ENCODE measurements at regions not wholly inside any gene's neighbourhood (a gene's known extent, or its start where the extent isn't known, plus 50 kb on each side); places are given as distances from the start of the nearest gene placed in this dataset.

- no peaks in the 10 kb centered on the region for H3K36me3 ChIP-seq (ENCODE audit: control insufficient read depth in 1 of 2, insufficient read depth in 2 of 2, low read length in 2 of 2)
- H3K27me3 ChIP-seq (ENCODE audit: low read depth, low read length) = no peaks in the 10 kb centered on the region
- no peaks in the 10 kb centered on the region for H3K4me1 ChIP-seq (ENCODE audit: control insufficient read depth in 1 of 2, insufficient read depth in 2 of 2, low read length in 2 of 2)
- H3K4me3 ChIP-seq (ENCODE audit: low read depth in 1 of 2, low read length in 2 of 2) = no peak overlapping the region
- H3K27ac ChIP-seq (ENCODE audit: low read length) = no peak overlapping the region
- no peaks in the 10 kb centered on the region for H3K9me3 ChIP-seq (ENCODE audit: control insufficient read depth in 1 of 2, low read length in 2 of 2)
These were observed 90.6 kb downstream of the TNFSF13B start for GRCh38 chr13:108360139-108360538.

- H3K36me3 ChIP-seq (ENCODE audit: control insufficient read depth in 1 of 2, insufficient read depth in 2 of 2, low read length in 2 of 2) = no peaks in the 10 kb centered on the region
- no peaks in the 10 kb centered on the region for H3K9me3 ChIP-seq (ENCODE audit: control insufficient read depth in 1 of 2, low read length in 2 of 2)
- H3K27me3 ChIP-seq (ENCODE audit: low read depth, low read length) = no peaks in the 10 kb centered on the region
- H3K27ac ChIP-seq (ENCODE audit: low read length) = no peak overlapping the region
- H3K4me1 ChIP-seq (ENCODE audit: control insufficient read depth in 1 of 2, insufficient read depth in 2 of 2, low read length in 2 of 2) = no peaks in the 10 kb centered on the region
- no peak overlapping the region for H3K4me3 ChIP-seq (ENCODE audit: low read depth in 1 of 2, low read length in 2 of 2)
These were observed 92.3 kb downstream of the TNFSF13B start for GRCh38 chr13:108361769-108362168.

- Histone ChIP-seq H3K36me3 (ENCODE audit: control insufficient read depth in 1 of 2, insufficient read depth in 2 of 2, low read length in 2 of 2) (no peaks in the 10 kb centered on the region), H3K4me1 (ENCODE audit: control insufficient read depth in 1 of 2, insufficient read depth in 2 of 2, low read length in 2 of 2) (no peaks in the 10 kb centered on the region), H3K27ac (ENCODE audit: low read length) (no peak overlapping the region), H3K27me3 (ENCODE audit: low read depth, low read length) (no peaks in the 10 kb centered on the region), H3K4me3 (ENCODE audit: low read depth in 1 of 2, low read length in 2 of 2) (no peak overlapping the region), H3K9me3 (ENCODE audit: control insufficient read depth in 1 of 2, low read length in 2 of 2) (no peaks in the 10 kb centered on the region)
These were observed 94.1 kb downstream of the TNFSF13B start for GRCh38 chr13:108363666-108364065.

- H3K4me1 ChIP-seq (ENCODE audit: control insufficient read depth in 1 of 2, insufficient read depth in 2 of 2, low read length in 2 of 2) = no peaks in the 10 kb centered on the region
- no peaks in the 10 kb centered on the region for H3K36me3 ChIP-seq (ENCODE audit: control insufficient read depth in 1 of 2, insufficient read depth in 2 of 2, low read length in 2 of 2)
- H3K4me3 ChIP-seq (ENCODE audit: low read depth in 1 of 2, low read length in 2 of 2) = no peak overlapping the region
- no peaks in the 10 kb centered on the region for H3K9me3 ChIP-seq (ENCODE audit: control insufficient read depth in 1 of 2, low read length in 2 of 2)
- H3K27ac ChIP-seq (ENCODE audit: low read length) = no peak overlapping the region
- no peaks in the 10 kb centered on the region for H3K27me3 ChIP-seq (ENCODE audit: low read depth, low read length)
These were observed 95.7 kb downstream of the TNFSF13B start for GRCh38 chr13:108365255-108365654.

DNA sequence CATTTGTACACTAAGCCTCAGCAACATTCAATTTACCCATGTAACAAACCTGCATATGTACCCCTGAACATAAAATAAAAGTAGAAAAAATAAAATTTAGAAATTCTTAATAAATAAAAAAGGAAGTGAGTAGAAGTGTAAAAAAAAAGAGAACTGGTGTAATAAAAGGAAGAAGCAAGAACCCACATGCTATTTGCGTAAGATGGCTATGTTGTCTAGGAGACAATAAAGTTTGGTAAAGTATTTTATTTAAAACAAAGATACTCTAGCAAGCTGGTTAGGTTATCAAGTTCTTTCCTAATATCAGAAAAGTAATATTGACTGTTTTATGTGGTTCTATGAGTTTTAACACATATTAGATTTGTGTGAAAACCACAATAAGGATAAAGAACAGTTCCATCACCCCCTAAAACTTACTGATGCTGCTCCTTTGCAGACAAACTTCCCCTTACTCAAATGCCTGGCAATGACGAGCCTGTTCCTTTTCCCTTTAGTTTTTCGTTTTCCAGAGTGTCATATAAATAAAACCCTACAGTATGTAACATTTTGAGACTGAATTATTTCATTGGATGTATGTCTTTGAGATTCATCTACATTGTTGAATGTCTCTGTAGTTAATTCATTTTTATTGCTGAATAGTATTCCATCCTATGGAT is 98.9 kb downstream of the TNFSF13B start:
- H3K36me3 ChIP-seq (ENCODE audit: control insufficient read depth in 1 of 2, insufficient read depth in 2 of 2, low read length in 2 of 2) = no peaks in the 10 kb centered on the region
- no peak overlapping the region for H3K4me3 ChIP-seq (ENCODE audit: low read depth in 1 of 2, low read length in 2 of 2)
- H3K27me3 ChIP-seq (ENCODE audit: low read depth, low read length) = no peaks in the 10 kb centered on the region
- no peaks in the 10 kb centered on the region for H3K4me1 ChIP-seq (ENCODE audit: control insufficient read depth in 1 of 2, insufficient read depth in 2 of 2, low read length in 2 of 2)
- H3K9me3 ChIP-seq (ENCODE audit: control insufficient read depth in 1 of 2, low read length in 2 of 2) = no peaks in the 10 kb centered on the region
- H3K27ac ChIP-seq (ENCODE audit: low read length) = no peak overlapping the region

- Histone ChIP-seq H3K4me3 (ENCODE audit: low read depth in 1 of 2, low read length in 2 of 2) (no peak overlapping the region), H3K4me1 (ENCODE audit: control insufficient read depth in 1 of 2, insufficient read depth in 2 of 2, low read length in 2 of 2) (no peaks in the 10 kb centered on the region), H3K27me3 (ENCODE audit: low read depth, low read length) (no peaks in the 10 kb centered on the region), H3K27ac (ENCODE audit: low read length) (no peak overlapping the region), H3K36me3 (ENCODE audit: control insufficient read depth in 1 of 2, insufficient read depth in 2 of 2, low read length in 2 of 2) (no peaks in the 10 kb centered on the region), H3K9me3 (ENCODE audit: control insufficient read depth in 1 of 2, low read length in 2 of 2) (no peaks in the 10 kb centered on the region)
These were observed 99.9 kb downstream of the TNFSF13B start for GRCh38 chr13:108369412-108369811.

- Histone ChIP-seq H3K27ac (ENCODE audit: low read length) (no peak overlapping the region), H3K27me3 (ENCODE audit: low read depth, low read length) (no peaks in the 10 kb centered on the region), H3K9me3 (ENCODE audit: control insufficient read depth in 1 of 2, low read length in 2 of 2) (no peaks in the 10 kb centered on the region), H3K4me3 (ENCODE audit: low read depth in 1 of 2, low read length in 2 of 2) (no peak overlapping the region), H3K36me3 (ENCODE audit: control insufficient read depth in 1 of 2, insufficient read depth in 2 of 2, low read length in 2 of 2) (no peaks in the 10 kb centered on the region), H3K4me1 (ENCODE audit: control insufficient read depth in 1 of 2, insufficient read depth in 2 of 2, low read length in 2 of 2) (no peaks in the 10 kb centered on the region)
These were observed 105.5 kb downstream of the TNFSF13B start for GRCh38 chr13:108375034-108375433.

DNA sequence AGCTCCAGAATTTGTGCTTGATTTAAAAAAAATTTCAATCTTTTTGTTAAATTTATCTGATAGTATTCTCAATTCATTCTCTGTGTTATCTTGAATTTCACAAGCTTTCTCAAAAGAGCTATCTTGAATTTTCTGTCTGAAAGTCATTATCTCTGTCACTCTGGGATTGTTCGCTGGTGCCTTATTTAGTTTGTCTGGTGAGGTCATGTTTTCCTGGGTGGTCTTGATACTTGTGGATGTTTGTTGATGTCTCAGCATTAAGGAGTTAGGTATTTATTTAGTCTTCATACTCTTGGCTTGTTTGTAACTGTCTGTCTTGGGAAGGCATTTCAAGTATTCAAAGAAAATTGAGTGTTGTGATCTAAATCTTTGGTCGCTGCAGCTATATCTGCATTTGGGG is 106.3 kb downstream of the TNFSF13B start:
- H3K27me3 ChIP-seq (ENCODE audit: low read depth, low read length) = no peaks in the 10 kb centered on the region
- no peaks in the 10 kb centered on the region for H3K4me1 ChIP-seq (ENCODE audit: control insufficient read depth in 1 of 2, insufficient read depth in 2 of 2, low read length in 2 of 2)
- no peak overlapping the region for H3K4me3 ChIP-seq (ENCODE audit: low read depth in 1 of 2, low read length in 2 of 2)
- H3K27ac ChIP-seq (ENCODE audit: low read length) = no peak overlapping the region
- H3K36me3 ChIP-seq (ENCODE audit: control insufficient read depth in 1 of 2, insufficient read depth in 2 of 2, low read length in 2 of 2) = no peaks in the 10 kb centered on the region
- no peaks in the 10 kb centered on the region for H3K9me3 ChIP-seq (ENCODE audit: control insufficient read depth in 1 of 2, low read length in 2 of 2)

- Histone ChIP-seq H3K27ac (ENCODE audit: low read length) (no peak overlapping the region), H3K27me3 (ENCODE audit: low read depth, low read length) (no peaks in the 10 kb centered on the region), H3K9me3 (ENCODE audit: control insufficient read depth in 1 of 2, low read length in 2 of 2) (no peaks in the 10 kb centered on the region), H3K36me3 (ENCODE audit: control insufficient read depth in 1 of 2, insufficient read depth in 2 of 2, low read length in 2 of 2) (no peaks in the 10 kb centered on the region), H3K4me3 (ENCODE audit: low read depth in 1 of 2, low read length in 2 of 2) (no peak overlapping the region), H3K4me1 (ENCODE audit: control insufficient read depth in 1 of 2, insufficient read depth in 2 of 2, low read length in 2 of 2) (no peaks in the 10 kb centered on the region)
These were observed 106.8 kb downstream of the TNFSF13B start for GRCh38 chr13:108376308-108376707.

DNA sequence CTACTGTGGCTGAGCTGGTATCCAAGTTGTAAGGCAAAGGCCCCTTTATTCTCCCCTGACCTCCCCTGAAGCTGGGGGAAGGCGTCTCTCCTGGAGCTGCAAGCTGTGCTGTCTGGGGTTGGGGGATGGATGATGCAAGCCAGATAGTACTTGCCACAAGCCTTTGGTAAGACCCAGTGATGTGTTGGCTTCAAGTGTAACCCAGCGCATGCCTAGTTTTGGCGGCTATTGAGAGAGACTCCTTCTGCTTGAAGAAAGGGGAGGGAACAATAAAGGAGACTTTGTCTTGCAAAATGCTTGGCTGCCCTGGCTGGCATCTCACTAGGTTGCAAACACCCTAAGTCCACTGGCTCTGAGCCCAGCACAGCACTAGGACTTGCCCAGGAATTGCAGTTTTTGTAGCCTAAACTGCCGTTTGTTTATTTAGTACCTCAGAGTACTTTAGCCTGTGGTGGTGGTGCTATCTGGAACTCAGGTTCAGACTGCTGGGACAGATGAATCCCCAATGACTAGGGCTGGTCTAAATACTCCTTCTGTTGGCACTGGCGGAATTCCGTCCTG is 108.2 kb downstream of the TNFSF13B start:
- Histone ChIP-seq H3K27ac (ENCODE audit: low read length) (no peak overlapping the region), H3K9me3 (ENCODE audit: control insufficient read depth in 1 of 2, low read length in 2 of 2) (no peaks in the 10 kb centered on the region), H3K4me3 (ENCODE audit: low read depth in 1 of 2, low read length in 2 of 2) (no peak overlapping the region)

GRCh38 chr13:108383667-108384066 is 114.1 kb downstream of the TNFSF13B start:
- H3K27me3 ChIP-seq (ENCODE audit: low read depth, low read length) = no peaks in the 10 kb centered on the region
- H3K4me1 ChIP-seq (ENCODE audit: control insufficient read depth in 1 of 2, insufficient read depth in 2 of 2, low read length in 2 of 2) = no peaks in the 10 kb centered on the region
- no peak overlapping the region for H3K27ac ChIP-seq (ENCODE audit: low read length)
- no peaks in the 10 kb centered on the region for H3K36me3 ChIP-seq (ENCODE audit: control insufficient read depth in 1 of 2, insufficient read depth in 2 of 2, low read length in 2 of 2)
- no peaks in the 10 kb centered on the region for H3K9me3 ChIP-seq (ENCODE audit: control insufficient read depth in 1 of 2, low read length in 2 of 2)
- H3K4me3 ChIP-seq (ENCODE audit: low read depth in 1 of 2, low read length in 2 of 2) = no peak overlapping the region

More for the DNA sequence above, 108.2 kb downstream of the TNFSF13B start:
- Histone ChIP-seq H3K36me3 (ENCODE audit: control insufficient read depth in 1 of 2, insufficient read depth in 2 of 2, low read length in 2 of 2) (no peaks in the 10 kb centered on the region), H3K4me1 (ENCODE audit: control insufficient read depth in 1 of 2, insufficient read depth in 2 of 2, low read length in 2 of 2) (no peaks in the 10 kb centered on the region), H3K27me3 (ENCODE audit: low read depth, low read length) (no peaks in the 10 kb centered on the region)

DNA sequence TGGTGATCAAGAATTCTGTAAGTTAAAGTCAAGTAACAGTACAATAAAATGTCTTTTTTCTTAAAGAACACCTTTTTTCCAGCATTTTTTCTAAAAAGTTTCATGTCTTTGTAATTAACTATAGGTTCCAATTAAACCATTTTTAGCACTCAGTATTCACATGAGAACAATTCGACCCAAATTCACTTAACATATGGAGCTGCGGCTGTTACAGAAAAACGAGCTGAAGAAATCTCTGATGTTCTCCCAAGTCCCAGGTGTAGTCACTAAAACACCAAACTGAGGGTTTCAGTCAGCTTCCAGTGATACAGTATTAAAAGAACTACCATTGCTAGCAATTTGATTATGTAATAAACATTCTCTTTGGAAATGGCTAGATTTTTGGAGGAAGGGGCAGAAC is 117.6 kb downstream of the TNFSF13B start:
- Histone ChIP-seq H3K27me3 (ENCODE audit: low read depth, low read length) (no peaks in the 10 kb centered on the region), H3K9me3 (ENCODE audit: control insufficient read depth in 1 of 2, low read length in 2 of 2) (no peaks in the 10 kb centered on the region), H3K36me3 (ENCODE audit: control insufficient read depth in 1 of 2, insufficient read depth in 2 of 2, low read length in 2 of 2) (no peaks in the 10 kb centered on the region), H3K4me3 (ENCODE audit: low read depth in 1 of 2, low read length in 2 of 2) (no peak overlapping the region), H3K4me1 (ENCODE audit: control insufficient read depth in 1 of 2, insufficient read depth in 2 of 2, low read length in 2 of 2) (no peaks in the 10 kb centered on the region), H3K27ac (ENCODE audit: low read length) (no peak overlapping the region)
